ENCODE measurements at regions not wholly inside any gene's neighbourhood (a gene's known extent, or its start where the extent isn't known, plus 50 kb on each side); places are given as distances from the start of the nearest gene placed in this dataset.

DNA sequence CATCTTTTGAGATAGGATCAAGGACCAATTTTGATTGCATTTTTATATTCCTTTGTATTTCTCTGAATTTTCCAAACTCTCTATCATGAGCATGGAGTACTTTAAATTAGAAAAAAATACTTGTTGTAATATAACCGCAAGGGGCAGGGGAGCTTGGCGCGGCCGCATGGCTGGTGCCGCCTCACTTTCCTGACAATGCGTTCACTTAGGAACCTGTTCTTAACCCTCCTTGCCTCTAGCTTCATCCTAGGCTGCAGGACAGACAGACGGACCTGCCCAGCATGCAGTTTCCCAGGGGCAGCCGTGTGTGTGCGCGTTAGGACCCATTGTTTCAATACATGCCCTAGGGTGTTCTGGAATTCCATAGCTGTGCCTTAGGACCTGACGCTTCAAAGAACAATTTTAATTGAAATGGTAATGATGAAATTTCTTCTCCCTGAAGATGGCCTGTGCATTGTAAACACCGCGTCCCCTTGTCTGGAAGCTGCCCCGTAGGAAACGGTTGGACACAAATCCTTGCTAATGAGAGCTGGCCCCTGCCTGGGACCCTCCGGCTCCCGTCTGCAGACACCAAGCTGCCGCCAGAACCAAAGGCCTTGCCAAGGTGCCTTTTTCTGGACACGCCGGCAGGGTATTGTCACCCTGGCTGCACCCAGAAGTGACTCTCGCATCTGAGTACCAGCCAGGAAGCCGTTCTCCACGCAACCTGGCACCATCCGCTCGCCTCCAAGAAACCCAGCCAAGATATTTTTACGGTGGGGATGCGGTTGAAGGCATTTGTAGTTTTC is 466.4 kb downstream of the NPHP4 start:
- Histone ChIP-seq H3K27ac (no peak overlapping the region), H3K27me3 (ENCODE audit: insufficient read depth, low read depth, severe bottlenecking) (peaks cover 3% of the 10 kb centered on the region), H3K9me3 (ENCODE audit: severe bottlenecking) (peaks cover 4% of the 10 kb centered on the region)

DNA sequence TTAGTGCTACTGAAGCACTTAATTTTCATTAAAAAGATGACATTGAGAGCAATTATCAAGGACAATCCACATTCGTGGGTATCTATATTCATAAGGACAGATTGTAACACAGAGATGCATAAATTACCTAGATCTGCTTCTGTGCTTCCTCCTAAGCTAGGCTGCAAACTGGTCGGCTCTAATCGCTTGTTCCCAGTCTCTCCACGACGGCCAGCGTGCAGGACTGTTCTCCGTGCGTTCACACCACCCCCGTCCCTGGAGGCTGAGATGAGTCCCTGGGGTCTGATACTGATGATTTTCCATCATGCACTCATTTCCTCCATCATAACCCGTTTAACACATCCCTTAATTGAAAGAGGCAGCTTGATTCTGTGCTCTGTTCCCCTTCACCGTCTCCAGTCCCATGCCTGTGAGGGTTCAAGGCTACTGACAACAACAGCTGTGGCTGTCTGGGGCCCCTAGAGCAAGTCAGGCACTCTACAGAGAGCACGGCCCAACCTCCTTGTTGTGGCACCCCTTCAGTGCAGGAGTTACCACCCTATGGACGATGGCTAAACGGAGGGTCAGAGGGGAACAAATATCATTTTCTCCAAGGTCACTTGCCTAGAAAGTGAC is 469.6 kb downstream of the NPHP4 start:
- TF ChIP-seq, protein P1, sequence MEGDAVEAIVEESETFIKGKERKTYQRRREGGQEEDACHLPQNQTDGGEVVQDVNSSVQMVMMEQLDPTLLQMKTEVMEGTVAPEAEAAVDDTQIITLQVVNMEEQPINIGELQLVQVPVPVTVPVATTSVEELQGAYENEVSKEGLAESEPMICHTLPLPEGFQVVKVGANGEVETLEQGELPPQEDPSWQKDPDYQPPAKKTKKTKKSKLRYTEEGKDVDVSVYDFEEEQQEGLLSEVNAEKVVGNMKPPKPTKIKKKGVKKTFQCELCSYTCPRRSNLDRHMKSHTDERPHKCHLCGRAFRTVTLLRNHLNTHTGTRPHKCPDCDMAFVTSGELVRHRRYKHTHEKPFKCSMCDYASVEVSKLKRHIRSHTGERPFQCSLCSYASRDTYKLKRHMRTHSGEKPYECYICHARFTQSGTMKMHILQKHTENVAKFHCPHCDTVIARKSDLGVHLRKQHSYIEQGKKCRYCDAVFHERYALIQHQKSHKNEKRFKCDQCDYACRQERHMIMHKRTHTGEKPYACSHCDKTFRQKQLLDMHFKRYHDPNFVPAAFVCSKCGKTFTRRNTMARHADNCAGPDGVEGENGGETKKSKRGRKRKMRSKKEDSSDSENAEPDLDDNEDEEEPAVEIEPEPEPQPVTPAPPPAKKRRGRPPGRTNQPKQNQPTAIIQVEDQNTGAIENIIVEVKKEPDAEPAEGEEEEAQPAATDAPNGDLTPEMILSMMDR (IDR thresholded peaks at IDR 0.05; ENCODE audit: low read depth, low read length) = no peak
- Histone ChIP-seq H3K36me3 (no peaks in the 10 kb centered on the region), H3K9me3 (ENCODE audit: severe bottlenecking) (peaks cover 20% of the 10 kb centered on the region), H3K27ac (no peak overlapping the region), H3K27me3 (ENCODE audit: insufficient read depth, low read depth, severe bottlenecking) (no peaks in the 10 kb centered on the region), H3K4me3 (ENCODE audit: low read depth, low read length) (no peak overlapping the region)
- no peak for DNase-seq

More for the DNA sequence above, 466.4 kb downstream of the NPHP4 start:
- DNase-seq = no peak
- H3K4me3 ChIP-seq (ENCODE audit: low read depth, low read length) = no peak overlapping the region
- TF ChIP-seq, protein P1 (IDR thresholded peaks at IDR 0.05; ENCODE audit: low read depth, low read length) = no peak
- H3K36me3 ChIP-seq = no peaks in the 10 kb centered on the region

DNA sequence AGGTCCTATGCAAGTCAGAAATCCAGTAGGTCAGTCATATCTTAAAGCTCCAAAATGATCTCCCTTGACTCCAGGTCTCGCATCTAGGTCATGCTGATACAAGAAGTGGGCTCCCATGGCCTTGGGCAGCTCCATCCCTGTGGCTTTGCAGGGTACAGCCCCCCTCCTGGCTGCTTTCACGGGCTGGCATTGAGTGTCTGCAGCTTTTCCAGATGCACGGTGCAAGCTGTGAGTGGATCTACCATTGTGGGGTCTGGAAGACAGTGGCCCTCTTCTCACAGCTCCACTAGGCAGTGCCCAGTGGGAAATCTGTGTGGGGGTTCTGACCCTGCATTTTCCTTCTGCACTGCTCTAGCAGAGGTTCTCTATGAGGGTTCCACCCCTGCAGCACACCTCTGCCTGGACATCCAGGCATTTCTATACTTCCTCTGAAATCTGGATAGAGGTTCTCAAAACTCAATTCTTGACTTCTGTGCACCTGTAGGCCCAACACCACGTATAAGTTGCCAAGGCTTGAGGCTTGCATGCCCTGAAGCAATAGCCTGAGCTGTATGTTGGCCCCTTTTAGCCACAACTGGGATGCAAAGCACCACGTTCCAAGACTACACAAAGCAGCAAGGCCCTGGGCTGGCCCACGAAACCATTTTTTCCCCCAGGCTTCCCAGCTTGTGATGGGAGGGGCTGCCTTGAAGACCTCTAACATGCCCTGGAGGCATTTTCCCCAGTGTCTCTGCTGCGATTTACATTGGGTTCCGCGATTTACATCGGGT is 472.7 kb downstream of the NPHP4 start:
- Histone ChIP-seq H3K9me3 (ENCODE audit: severe bottlenecking) (peaks cover 20% of the 10 kb centered on the region), H3K27ac (no peak overlapping the region), H3K4me3 (ENCODE audit: low read depth, low read length) (no peak overlapping the region), H3K27me3 (ENCODE audit: insufficient read depth, low read depth, severe bottlenecking) (no peaks in the 10 kb centered on the region), H3K36me3 (no peaks in the 10 kb centered on the region)
- DNase-seq = no peak
- TF ChIP-seq, protein P1 (IDR thresholded peaks at IDR 0.05; ENCODE audit: low read depth, low read length) = no peak

DNA sequence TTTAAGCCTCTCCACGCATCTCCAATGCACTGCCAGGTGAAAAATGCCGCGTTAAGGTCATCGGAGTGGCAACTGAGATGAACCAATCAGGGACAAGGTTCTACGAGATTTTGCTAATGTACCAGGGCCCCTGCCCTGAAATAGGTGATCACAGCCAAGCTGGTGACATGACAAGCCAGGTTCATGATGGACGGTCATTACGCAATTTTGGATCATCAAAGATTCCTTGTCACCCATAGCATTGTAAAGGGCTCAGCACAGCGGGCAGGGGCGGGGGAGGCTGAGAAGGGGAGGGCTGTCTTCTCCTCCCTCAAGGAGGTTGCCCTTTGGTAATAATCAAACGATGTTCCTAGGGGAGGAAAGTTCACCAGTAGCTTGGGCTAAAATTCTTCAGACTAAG is 475.5 kb downstream of the NPHP4 start:
- peaks cover 18% of the 10 kb centered on the region for H3K27me3 ChIP-seq (ENCODE audit: insufficient read depth, low read depth, severe bottlenecking)
- H3K4me3 ChIP-seq (ENCODE audit: low read depth, low read length) = no peak overlapping the region
- no peak overlapping the region for H3K27ac ChIP-seq
- TF ChIP-seq, protein P1 (IDR thresholded peaks at IDR 0.05; ENCODE audit: low read depth, low read length) = no peak
- no peaks in the 10 kb centered on the region for H3K36me3 ChIP-seq
- peaks cover 15% of the 10 kb centered on the region for H3K9me3 ChIP-seq (ENCODE audit: severe bottlenecking)
- DNase-seq = no peak

DNA sequence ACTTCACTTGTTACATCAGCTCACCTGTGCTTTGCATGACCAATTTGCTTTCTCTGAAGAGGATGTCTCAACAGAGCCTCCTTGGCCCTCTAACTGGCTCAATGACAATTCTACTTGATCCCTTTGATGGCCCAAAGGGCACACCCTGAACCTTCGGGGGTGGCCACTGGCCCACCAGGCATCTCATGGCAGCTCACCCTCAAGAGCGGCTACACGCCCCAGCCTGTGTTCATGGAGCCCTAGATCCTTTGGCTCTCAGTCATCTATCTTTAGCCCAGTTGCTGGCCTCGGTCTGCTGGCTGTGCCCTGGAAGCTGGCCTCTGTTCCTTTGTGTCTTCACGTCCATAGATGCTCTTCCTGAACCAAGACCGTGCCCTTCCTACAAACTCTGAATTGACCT is 476.7 kb downstream of the NPHP4 start:
- H3K4me3 ChIP-seq (ENCODE audit: low read depth, low read length) = no peak overlapping the region
- no peak for DNase-seq
- peaks cover 15% of the 10 kb centered on the region for H3K9me3 ChIP-seq (ENCODE audit: severe bottlenecking)
- H3K27ac ChIP-seq = no peak overlapping the region
- no peaks in the 10 kb centered on the region for H3K36me3 ChIP-seq
- TF ChIP-seq, protein P1 (IDR thresholded peaks at IDR 0.05; ENCODE audit: low read depth, low read length) = no peak
- H3K27me3 ChIP-seq (ENCODE audit: insufficient read depth, low read depth, severe bottlenecking) = peaks cover 31% of the 10 kb centered on the region
